ENCODE measurements at regions not wholly inside any gene's neighbourhood (a gene's known extent, or its start where the extent isn't known, plus 50 kb on each side); places are given as distances from the start of the nearest gene placed in this dataset.

DNA sequence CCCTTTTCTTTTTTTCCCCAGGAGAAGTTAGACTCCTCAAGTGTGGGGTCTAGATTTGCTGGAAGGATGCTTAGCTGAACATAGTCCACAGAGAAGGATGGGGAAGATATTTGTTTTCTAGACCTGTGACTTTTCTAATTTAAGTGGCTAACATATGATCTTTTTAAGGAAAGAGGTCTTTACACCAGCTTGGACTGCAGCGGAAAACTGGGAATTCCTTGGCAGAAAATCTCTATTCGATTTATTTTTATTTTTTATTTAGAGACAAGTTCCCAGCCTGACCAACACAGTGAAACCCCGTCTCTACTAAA is 148.4 kb downstream of the MYCN start:
- TF ChIP-seq, protein P1, sequence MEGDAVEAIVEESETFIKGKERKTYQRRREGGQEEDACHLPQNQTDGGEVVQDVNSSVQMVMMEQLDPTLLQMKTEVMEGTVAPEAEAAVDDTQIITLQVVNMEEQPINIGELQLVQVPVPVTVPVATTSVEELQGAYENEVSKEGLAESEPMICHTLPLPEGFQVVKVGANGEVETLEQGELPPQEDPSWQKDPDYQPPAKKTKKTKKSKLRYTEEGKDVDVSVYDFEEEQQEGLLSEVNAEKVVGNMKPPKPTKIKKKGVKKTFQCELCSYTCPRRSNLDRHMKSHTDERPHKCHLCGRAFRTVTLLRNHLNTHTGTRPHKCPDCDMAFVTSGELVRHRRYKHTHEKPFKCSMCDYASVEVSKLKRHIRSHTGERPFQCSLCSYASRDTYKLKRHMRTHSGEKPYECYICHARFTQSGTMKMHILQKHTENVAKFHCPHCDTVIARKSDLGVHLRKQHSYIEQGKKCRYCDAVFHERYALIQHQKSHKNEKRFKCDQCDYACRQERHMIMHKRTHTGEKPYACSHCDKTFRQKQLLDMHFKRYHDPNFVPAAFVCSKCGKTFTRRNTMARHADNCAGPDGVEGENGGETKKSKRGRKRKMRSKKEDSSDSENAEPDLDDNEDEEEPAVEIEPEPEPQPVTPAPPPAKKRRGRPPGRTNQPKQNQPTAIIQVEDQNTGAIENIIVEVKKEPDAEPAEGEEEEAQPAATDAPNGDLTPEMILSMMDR (conservative IDR thresholded peaks at IDR 0.05; ENCODE audit: low read depth, low read length) = no peak
- TF ChIP-seq SMC3 (IDR thresholded peaks at IDR 0.05; ENCODE audit: low read depth, low read length) (no peak), MAFK (IDR thresholded peaks at IDR 0.05; ENCODE audit: low read depth, low read length) (no peak), POLR2A (IDR thresholded peaks at IDR 0.05; ENCODE audit: low read depth, low read length) (no peak), FOS (IDR thresholded peaks at IDR 0.05; ENCODE audit: low read depth, low read length) (no peak), BHLHE40 (IDR thresholded peaks at IDR 0.05; ENCODE audit: low read depth, low read length) (no peak), RAD21 (IDR thresholded peaks at IDR 0.05; ENCODE audit: low read length) (no peak), CEBPB (IDR thresholded peaks at IDR 0.05; ENCODE audit: low read depth, low read length) (no peak), RFX5 (IDR thresholded peaks at IDR 0.05; ENCODE audit: low read depth, low read length) (no peak)
- TF ChIP-seq, protein P2, sequence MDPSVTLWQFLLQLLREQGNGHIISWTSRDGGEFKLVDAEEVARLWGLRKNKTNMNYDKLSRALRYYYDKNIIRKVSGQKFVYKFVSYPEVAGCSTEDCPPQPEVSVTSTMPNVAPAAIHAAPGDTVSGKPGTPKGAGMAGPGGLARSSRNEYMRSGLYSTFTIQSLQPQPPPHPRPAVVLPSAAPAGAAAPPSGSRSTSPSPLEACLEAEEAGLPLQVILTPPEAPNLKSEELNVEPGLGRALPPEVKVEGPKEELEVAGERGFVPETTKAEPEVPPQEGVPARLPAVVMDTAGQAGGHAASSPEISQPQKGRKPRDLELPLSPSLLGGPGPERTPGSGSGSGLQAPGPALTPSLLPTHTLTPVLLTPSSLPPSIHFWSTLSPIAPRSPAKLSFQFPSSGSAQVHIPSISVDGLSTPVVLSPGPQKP (IDR thresholded peaks at IDR 0.05; ENCODE audit: borderline replicate concordance, low read depth, low read length) = no peak
- TF ChIP-seq, protein P3, sequence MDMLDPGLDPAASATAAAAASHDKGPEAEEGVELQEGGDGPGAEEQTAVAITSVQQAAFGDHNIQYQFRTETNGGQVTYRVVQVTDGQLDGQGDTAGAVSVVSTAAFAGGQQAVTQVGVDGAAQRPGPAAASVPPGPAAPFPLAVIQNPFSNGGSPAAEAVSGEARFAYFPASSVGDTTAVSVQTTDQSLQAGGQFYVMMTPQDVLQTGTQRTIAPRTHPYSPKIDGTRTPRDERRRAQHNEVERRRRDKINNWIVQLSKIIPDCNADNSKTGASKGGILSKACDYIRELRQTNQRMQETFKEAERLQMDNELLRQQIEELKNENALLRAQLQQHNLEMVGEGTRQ (IDR thresholded peaks at IDR 0.05; ENCODE audit: low read depth, low read length) = no peak

Data from IMR-90 (cell line).